HG03442 (cell line): ENCODE measurements at regions not wholly inside any gene's neighbourhood (a gene's known extent, or its start where the extent isn't known, plus 50 kb on each side); places are given as distances from the start of the nearest gene placed in this dataset.
"Not testable (repeated sequence)": the region's sequence is repeated elsewhere in the genome, so short reads cannot be mapped to it uniquely, and the experiment has no call there.

Experiments used
- ATAC-seq: cut with Tn5 transposase; IDR thresholded peaks from one replicate; pipeline ENCODE4 v1.9.1; 2021; ENCODE audit warnings: mild to moderate bottlenecking, moderate library complexity; ENCODE audit not compliant: unreplicated experiment

GRCh38 chr2:136715146-136715545, 50.2 kb upstream of the THSD7B start:
- ATAC-seq: no peak

- no peak for ATAC-seq
These were observed 50.8 kb upstream of the THSD7B start for GRCh38 chr2:136714452-136714951.

DNA sequence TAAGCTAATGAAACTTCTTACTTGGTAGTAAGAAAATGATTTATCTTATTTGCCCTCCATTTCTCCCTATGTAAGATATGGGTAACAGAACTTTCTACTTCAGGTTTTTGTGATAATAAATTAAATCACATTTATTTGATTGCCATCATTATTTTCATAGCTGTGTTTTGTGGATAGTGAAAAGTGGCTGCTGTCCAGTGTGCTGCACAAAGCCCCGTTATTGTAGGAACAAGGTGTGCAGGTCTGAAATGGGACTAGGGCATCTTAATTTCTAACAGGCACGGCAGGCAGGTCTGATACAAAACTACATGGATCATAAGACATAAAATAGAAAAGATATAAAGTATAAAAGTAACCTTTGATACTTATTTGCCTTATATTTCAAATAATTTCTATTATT, 51.6 kb upstream of the THSD7B start:
- ATAC-seq: no peak

- ATAC-seq: no peak
These were observed 60.0 kb upstream of the THSD7B start for GRCh38 chr2:136705336-136705735.

DNA sequence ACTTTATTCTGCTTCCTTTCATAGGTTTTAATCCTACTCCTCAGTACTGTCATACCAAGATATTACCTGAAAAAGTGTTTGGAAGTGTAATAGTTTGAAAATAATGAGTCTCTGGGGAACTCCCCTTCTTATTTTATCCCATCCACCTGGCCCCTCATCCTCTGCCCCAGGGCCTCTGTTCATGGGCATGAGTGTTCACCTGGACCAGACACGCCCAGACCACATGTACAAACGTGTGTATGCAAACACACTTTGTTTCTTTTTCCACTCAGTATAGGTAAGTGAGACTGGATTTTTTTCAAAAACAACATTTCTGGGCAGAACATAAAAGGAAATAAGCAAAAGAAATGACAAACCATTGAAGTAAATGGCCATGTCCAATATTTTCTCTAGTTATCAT, 62.1 kb upstream of the THSD7B start:
- ATAC-seq: no peak

- no peak for ATAC-seq
These were observed 68.9 kb upstream of the THSD7B start for GRCh38 chr2:136696438-136696837.

GRCh38 chr2:136693966-136694365, 71.4 kb upstream of the THSD7B start:
- ATAC-seq: no peak

- not testable (repeated sequence) for ATAC-seq
These were observed 85.3 kb upstream of the THSD7B start for GRCh38 chr2:136680079-136680478.

DNA sequence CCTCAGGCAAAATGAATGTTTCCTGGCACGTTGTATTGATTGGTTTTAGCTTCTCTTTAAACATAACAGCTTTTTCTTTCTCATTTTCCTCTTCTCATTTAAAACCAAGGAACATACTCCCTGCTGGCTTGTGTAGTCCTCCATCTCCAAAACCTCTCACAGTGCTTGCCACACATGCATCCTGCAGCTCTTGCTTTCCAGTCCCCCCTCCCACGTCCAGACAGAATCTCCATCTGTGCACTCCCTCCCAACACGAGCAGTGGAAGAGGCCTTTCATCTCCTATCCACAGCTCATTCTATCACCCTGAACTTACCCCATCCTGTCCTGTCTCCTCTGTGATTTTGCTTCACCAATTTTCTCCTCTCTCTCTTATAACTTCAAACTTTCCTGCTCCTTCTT, 99.6 kb upstream of the THSD7B start:
- no peak for ATAC-seq

DNA sequence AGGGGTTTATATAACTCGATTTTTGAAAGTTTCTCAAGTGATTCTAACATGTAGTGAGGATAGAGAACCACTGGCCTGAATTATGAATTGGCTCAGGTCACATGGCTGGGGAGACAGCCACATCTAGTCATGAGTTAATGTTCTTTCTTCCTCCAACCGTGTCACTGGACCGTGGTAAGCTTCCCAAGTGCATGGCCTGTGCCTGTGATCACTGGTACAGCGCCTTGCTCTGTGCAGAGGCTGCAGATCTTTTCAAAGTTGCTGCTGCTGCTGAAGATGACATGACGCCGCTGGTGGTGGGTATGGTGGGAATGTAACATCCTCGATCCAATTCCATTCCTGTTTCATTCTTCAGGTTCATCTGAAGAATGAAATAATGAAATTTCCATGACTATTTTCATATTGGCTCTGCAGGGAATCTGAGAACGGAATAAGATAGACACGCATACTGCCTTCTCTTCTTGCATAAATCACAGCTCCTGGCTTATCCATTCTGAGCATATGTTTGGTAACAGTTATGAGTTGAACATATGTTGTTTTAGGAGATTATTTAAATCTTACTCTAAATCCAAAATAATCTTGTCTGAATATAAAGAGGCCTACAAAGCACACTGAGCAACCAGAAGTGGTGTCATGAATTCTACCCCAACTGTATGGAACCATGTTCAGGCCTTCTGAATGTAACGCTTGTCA, 100.5 kb upstream of the THSD7B start:
- no peak for ATAC-seq

DNA sequence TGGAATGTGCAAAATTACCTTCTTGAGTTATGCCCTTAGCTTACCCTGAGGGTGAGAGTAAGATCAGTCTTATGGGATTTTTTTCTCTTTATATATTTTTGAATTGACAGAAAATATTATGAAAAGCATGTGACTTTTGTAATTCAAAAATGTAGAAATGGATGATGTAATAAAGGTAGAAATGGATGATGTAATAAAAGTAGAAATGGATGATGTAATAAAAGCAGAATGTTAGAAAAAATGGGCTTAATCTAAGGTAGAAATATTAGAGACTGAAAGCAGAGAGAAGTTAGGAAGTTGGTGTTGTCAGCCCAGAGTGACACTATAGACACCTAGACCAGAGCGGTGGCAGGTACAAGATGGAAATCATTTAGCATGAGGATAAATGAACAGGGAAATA, 107.1 kb upstream of the THSD7B start:
- no peak for ATAC-seq

DNA sequence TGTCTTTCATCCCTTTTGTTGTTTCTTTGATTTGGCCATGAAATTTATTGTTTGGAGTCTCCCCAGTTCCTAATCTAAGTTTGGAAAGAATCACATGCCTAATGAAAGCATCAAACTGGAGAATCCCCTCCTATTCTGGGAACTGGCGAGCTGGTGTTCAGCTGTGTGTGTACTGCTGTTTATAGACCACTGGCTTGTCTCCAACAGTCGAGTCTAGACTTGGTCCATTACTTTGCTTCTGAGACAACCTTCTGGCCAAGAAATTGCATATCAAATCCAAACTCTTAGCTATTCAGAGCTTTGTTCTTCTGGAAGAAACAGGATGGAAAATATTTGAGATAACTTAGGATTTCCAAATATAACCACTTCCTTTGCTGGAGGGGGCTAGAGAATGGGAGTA, 111.5 kb upstream of the THSD7B start:
- ATAC-seq: no peak

- no peak for ATAC-seq
These were observed 113.8 kb upstream of the THSD7B start for GRCh38 chr2:136651456-136652010.

GRCh38 chr2:136647039-136647438, 118.3 kb upstream of the THSD7B start:
- no peak for ATAC-seq

DNA sequence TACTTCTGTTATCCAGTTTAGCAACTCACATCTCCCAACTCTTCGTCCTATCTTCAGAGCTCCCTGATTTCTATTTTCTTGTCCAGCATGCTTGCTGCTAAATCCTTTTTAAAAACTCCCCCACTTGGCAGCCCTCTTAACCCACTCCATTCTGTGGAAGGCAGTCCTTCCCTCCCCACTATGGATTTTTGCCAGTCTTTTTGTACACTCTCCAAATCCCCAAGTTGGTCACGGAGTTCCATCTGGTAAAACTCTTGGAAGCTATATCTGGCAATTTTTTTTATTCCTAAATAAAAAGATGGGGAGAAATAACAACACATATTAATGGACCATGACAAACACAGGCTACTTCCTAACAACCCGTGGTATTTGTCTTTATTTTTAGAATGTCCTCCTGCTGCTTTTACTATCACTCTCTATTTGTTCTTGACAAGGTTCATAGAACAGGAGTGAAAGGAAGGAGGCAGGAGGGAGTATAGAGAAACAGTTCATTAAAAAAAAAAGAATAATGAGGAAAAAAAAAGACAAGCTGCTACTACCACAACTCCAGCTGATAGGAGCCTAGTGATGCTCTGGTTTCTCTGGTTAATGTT, 120.0 kb upstream of the THSD7B start:
- ATAC-seq: no peak

DNA sequence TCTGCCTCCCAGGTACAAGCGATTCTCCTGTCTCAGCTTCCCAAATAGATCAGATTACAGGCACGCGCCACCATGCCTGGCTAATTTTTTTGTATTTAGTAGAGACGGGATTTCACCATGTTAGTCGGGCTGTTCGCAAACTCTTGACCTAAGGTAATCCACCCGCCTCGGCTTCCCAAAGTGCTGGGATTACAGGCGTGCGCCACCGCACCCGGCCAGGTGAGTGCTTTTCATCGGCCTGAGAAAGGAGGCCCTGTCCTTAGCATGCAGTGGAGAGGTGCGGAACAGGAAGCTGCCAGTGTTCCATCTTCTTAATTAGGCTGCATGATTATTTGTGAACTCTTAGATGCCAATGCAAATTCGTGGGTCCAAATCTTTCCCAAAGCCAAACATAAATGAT, 125.7 kb upstream of the THSD7B start:
- ATAC-seq: no peak

- ATAC-seq: no peak
These were observed 127.2 kb upstream of the THSD7B start for GRCh38 chr2:136638193-136638592.

GRCh38 chr2:136637402-136637801, 127.9 kb upstream of the THSD7B start:
- ATAC-seq: no peak

DNA sequence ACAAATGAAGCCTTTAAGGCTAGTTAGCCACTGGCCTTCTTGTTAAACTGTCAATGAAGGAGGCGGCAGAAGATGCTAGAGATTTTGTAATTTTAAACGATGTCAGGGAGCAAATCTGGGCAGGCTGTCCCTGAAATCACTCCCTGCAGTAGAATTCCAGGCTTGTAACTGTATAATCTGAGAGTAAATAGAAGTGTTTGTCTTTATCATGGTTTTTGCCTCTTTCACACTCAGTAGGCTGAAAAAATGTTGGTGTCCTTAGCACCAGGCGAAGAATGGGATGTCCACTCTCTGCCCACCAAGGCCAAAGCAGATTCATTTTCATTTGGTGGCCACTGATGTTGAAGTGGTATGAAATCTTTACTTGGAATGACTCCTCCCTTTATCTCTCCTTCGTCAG, 136.9 kb upstream of the THSD7B start:
- ATAC-seq: no peak

GRCh38 chr2:136613096-136613495, 152.2 kb upstream of the THSD7B start:
- no peak for ATAC-seq

GRCh38 chr2:136612079-136612478, 153.3 kb upstream of the THSD7B start:
- ATAC-seq: no peak

DNA sequence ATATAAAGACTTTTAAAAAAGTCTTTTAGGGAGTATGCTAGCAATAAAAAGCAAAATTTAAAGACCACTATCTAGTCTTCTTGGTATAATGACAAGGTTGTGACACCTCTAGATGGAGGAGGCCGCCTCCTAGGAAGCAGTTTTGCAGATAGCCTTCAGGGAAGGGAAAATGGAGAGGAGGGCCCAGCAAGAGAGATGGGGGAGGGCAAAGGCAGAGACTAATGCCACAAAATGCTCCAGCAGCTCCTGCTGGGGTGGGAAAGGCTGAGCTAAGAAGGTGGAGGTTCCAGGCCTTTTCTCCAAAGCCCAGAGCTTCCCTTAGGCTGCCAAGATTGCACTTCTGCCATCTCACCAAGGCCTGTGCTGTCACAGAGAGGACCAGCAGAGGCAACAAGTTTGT, 153.9 kb upstream of the THSD7B start:
- no peak for ATAC-seq
